Amniotic epithelial cell (primary cell): ENCODE measurements at regions not wholly inside any gene's neighbourhood (a gene's known extent, or its start where the extent isn't known, plus 50 kb on each side); places are given as distances from the start of the nearest gene placed in this dataset.
"Not testable (repeated sequence)": the region's sequence is repeated elsewhere in the genome, so short reads cannot be mapped to it uniquely, and the experiment has no call there.

ENCODE experiments used
- DNase-seq: peaks from one replicate; pipeline ENCODE4 v3.0.0-alpha.2; 2010; ENCODE audit warnings: low read depth

GRCh38 chr3:18189282-18190050 is 235.7 kb downstream of the SATB1 start:
- no peak for DNase-seq

- no peak for DNase-seq
Measured at GRCh38 chr3:18188491-18188890, 236.6 kb downstream of the SATB1 start.

- no peak for DNase-seq
Measured at GRCh38 chr3:18185624-18186023, 239.5 kb downstream of the SATB1 start.

- DNase-seq = not testable (repeated sequence)
Measured at GRCh38 chr3:18182923-18183322, 242.2 kb downstream of the SATB1 start.

GRCh38 chr3:18179521-18179920 is 245.6 kb downstream of the SATB1 start:
- DNase-seq = no peak

- no peak for DNase-seq
Measured at GRCh38 chr3:18177271-18177670, 247.9 kb downstream of the SATB1 start.

GRCh38 chr3:18173891-18174290 is 251.2 kb downstream of the SATB1 start:
- not testable (repeated sequence) for DNase-seq

GRCh38 chr3:18159681-18160080 is 265.5 kb downstream of the SATB1 start:
- no peak for DNase-seq

GRCh38 chr3:18153571-18154173 is 271.5 kb downstream of the SATB1 start:
- DNase-seq = peak; percentile 42

GRCh38 chr3:18151199-18151598 is 273.9 kb downstream of the SATB1 start:
- no peak for DNase-seq

GRCh38 chr3:18149935-18150334 is 275.2 kb downstream of the SATB1 start:
- DNase-seq = no peak

- no peak for DNase-seq
Measured at GRCh38 chr3:18149386-18149785, 275.8 kb downstream of the SATB1 start.

GRCh38 chr3:18144571-18144970 is 280.6 kb downstream of the SATB1 start:
- DNase-seq = no peak

GRCh38 chr3:18143258-18143780 is 281.8 kb downstream of the SATB1 start:
- no peak for DNase-seq

- DNase-seq = no peak
Measured at GRCh38 chr3:18137958-18138357, 287.2 kb downstream of the SATB1 start.

GRCh38 chr3:18135060-18135814 is 289.9 kb downstream of the SATB1 start:
- no peak for DNase-seq

GRCh38 chr3:18134386-18135059 is 290.6 kb downstream of the SATB1 start:
- DNase-seq = peak; percentile 32

GRCh38 chr3:18132991-18133390 is 292.1 kb downstream of the SATB1 start:
- no peak for DNase-seq

GRCh38 chr3:18127859-18128681 is 297.1 kb downstream of the SATB1 start:
- DNase-seq = no peak

GRCh38 chr3:18127174-18127858 is 297.8 kb downstream of the SATB1 start:
- no peak for DNase-seq

- no peak for DNase-seq
Measured at GRCh38 chr3:18126772-18127171, 298.4 kb downstream of the SATB1 start.
